ENCODE measurements at regions not wholly inside any gene's neighbourhood (a gene's known extent, or its start where the extent isn't known, plus 50 kb on each side); places are given as distances from the start of the nearest gene placed in this dataset.

DNA sequence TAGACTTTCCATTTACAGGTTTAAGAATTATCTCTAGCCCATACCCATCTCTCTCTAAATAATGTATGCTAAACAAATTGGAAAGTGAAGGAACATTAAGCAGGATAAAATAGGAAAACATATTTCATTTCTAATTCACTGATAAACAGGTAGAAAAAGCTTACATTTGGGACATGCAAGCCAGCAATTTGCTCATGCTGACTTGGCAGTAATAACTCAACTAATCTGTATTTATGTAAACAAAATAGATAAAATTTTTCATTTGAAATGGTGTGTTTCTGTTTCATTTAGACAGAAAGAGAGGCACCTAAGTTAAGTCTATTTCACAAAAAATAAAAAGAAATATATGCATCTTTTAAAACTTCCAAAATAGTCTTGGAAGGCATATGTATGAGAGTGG is 877.3 kb upstream of the LRRTM1 start:
- H3K4me3 ChIP-seq (ENCODE audit: control insufficient read depth, low read depth, low read length), result no peak overlapping the region
- TF ChIP-seq, protein P1, sequence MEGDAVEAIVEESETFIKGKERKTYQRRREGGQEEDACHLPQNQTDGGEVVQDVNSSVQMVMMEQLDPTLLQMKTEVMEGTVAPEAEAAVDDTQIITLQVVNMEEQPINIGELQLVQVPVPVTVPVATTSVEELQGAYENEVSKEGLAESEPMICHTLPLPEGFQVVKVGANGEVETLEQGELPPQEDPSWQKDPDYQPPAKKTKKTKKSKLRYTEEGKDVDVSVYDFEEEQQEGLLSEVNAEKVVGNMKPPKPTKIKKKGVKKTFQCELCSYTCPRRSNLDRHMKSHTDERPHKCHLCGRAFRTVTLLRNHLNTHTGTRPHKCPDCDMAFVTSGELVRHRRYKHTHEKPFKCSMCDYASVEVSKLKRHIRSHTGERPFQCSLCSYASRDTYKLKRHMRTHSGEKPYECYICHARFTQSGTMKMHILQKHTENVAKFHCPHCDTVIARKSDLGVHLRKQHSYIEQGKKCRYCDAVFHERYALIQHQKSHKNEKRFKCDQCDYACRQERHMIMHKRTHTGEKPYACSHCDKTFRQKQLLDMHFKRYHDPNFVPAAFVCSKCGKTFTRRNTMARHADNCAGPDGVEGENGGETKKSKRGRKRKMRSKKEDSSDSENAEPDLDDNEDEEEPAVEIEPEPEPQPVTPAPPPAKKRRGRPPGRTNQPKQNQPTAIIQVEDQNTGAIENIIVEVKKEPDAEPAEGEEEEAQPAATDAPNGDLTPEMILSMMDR (IDR thresholded peaks at IDR 0.05; ENCODE audit: control insufficient read depth, insufficient read depth, low read depth, low read length, missing control alignments), result no peak
- DNase-seq (ENCODE audit: low read depth), result no peak

DNA sequence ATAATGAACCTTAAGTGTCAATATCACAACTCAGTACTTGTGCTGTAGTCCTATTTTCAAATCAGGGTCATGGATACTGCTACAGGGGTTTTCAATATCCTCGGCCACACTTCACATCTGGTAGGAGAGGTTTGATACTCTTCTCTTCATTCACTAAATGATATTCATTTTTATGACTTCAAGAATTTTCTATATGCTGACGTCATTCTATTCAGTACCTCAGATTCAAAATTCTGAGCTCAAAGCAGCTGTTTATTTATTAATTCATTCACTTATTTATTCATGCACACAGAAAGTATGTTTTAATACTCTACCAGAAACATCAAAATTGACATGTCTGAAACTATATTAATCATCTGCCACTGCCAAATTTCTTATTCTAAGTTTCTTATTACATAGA is 866.9 kb upstream of the LRRTM1 start:
- TF ChIP-seq, protein P1 (IDR thresholded peaks at IDR 0.05; ENCODE audit: control insufficient read depth, insufficient read depth, low read depth, low read length, missing control alignments), result no peak
- no peak for DNase-seq (ENCODE audit: low read depth)
- H3K4me3 ChIP-seq (ENCODE audit: control insufficient read depth, low read depth, low read length), result no peak overlapping the region

DNA sequence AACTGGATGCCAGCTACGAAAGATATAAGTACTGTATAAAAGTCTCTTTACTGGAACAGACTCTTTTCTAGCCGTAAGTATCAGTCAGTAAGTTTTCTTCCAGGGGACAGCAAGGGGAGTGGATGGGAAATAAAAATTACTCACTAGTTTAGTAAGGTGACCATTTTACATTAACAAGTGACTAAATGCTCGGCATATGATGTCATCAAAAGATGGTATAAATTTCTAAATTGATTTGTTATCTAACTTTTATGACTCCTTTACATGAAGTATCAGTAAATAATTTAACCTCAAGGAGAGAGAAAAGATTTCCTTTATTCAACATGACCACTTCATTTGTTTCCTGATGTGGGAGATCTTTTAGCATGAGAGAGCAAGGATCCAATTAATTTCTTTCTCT is 859.0 kb upstream of the LRRTM1 start:
- no peak overlapping the region for H3K4me3 ChIP-seq (ENCODE audit: control insufficient read depth, low read depth, low read length)
- TF ChIP-seq, protein P1 (IDR thresholded peaks at IDR 0.05; ENCODE audit: control insufficient read depth, insufficient read depth, low read depth, low read length, missing control alignments), result no peak

DNA sequence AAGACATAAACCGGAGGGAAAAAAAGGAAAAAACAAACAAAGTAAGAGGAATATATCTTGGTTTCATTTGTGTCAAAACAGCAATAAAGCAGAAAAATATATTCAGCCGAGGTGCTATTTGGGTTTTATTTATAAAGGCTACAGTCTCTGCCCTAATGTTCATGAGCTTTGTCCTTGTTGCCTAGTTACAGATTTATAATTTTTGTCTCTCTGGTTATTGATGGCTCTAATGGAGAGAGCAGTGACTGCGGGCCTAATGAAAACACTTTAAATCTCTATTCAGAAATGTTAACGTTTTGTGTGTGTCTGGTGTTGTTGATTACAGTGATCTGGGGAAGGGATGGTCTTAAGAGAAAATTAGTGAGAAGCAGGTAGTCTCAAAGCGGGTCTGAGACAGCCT is 854.0 kb upstream of the LRRTM1 start:
- no peak overlapping the region for H3K4me3 ChIP-seq (ENCODE audit: control insufficient read depth, low read depth, low read length)
- TF ChIP-seq, protein P1 (IDR thresholded peaks at IDR 0.05; ENCODE audit: control insufficient read depth, insufficient read depth, low read depth, low read length, missing control alignments), result no peak
- DNase-seq (ENCODE audit: low read depth), result no peak

More for the DNA sequence above, 859.0 kb upstream of the LRRTM1 start:
- no peak for DNase-seq (ENCODE audit: low read depth)

DNA sequence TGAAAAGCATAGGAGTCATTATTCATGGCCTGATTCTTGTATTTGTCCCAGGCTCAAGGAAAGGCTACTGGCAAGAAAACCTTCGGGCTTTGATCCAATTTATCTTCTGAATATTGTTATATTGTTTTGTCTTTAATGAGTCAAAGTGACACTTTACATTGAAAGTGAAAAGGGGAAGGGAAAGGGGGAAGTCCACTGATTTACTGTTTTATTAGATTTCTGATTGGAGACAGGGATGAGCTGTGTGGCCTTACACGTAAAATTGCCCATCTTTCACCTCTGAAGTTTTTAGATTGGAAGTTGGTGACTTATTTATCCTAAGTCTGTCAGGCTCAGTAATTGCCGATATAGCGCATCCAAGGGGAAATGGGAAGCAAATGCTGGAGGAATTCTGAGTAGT is 843.8 kb upstream of the LRRTM1 start:
- TF ChIP-seq, protein P1 (IDR thresholded peaks at IDR 0.05; ENCODE audit: control insufficient read depth, insufficient read depth, low read depth, low read length, missing control alignments), result no peak
- H3K4me3 ChIP-seq (ENCODE audit: control insufficient read depth, low read depth, low read length), result no peak overlapping the region
- DNase-seq (ENCODE audit: low read depth), result no peak

DNA sequence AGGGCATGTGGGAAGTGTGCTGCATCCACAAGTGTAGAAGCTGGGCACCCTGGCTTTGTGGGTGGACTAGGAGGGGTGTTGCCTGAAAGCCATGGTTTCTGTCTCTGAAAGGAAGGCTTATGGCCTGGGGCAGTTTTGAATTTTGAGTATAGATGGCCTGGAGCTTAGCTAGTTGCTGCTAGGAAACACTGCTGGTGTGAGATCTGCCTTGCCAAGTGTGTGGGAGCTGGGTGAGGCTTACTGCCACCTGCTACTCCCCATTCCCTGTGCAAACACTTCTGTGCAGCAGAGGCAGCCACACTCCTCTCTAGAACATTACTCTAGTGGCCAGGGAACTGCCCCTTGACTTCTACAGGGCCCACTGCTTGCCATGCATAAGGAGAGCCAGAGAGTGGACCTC is 831.7 kb upstream of the LRRTM1 start:
- H3K4me3 ChIP-seq (ENCODE audit: control insufficient read depth, low read depth, low read length), result no peak overlapping the region
- TF ChIP-seq, protein P1 (IDR thresholded peaks at IDR 0.05; ENCODE audit: control insufficient read depth, insufficient read depth, low read depth, low read length, missing control alignments), result no peak
- no peak for DNase-seq (ENCODE audit: low read depth)

DNA sequence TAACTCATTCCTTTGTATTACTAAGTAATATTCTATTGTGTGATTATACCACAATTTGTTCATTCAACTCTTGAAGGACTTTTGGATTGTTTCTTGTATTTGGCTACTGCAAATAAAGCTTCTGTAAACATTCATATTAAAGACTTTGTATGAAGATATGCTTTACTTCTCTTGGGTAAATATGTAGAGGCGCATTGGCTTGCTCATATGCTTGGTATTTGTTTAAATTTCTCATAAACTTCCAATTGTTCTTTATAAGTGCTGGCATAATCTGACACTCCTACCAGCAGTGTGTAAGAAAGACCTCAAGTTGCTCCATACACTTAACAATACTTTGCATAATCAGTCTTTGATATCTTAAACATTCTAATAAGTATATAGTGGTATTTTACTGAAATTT is 792.8 kb upstream of the LRRTM1 start:
- no peak for DNase-seq (ENCODE audit: low read depth)
- TF ChIP-seq, protein P1 (IDR thresholded peaks at IDR 0.05; ENCODE audit: control insufficient read depth, insufficient read depth, low read depth, low read length, missing control alignments), result no peak
- H3K4me3 ChIP-seq (ENCODE audit: control insufficient read depth, low read depth, low read length), result no peak overlapping the region
